ENCODE measurements at regions not wholly inside any gene's neighbourhood (a gene's known extent, or its start where the extent isn't known, plus 50 kb on each side); places are given as distances from the start of the nearest gene placed in this dataset.

GRCh38 chr20:57835074-57835452 is 125.2 kb upstream of the PMEPA1 start:
- H3K27me3 Mint-ChIP-seq (ENCODE audit: insufficient read depth), result peaks cover 2% of the 10 kb centered on the region
- peak overlapping the region; percentile 83 for H3K27ac ChIP-seq (ENCODE audit: low read depth, low read length)
- 96 to 100% methylated on average over 1 of the region's 1 CpG for WGBS, 2 experiments (ENCODE audit: insufficient coverage in 1 of 2, insufficient read length in 1 of 2)
- H3K27me3 ChIP-seq (ENCODE audit: control insufficient read depth, insufficient read depth, low read length, poor library complexity, severe bottlenecking), result peaks cover 7% of the 10 kb centered on the region
- no peaks in the 10 kb centered on the region for H3K36me3 Mint-ChIP-seq (ENCODE audit: low read depth)
- no peaks in the 10 kb centered on the region for H3K9me3 Mint-ChIP-seq
- peaks cover 5% of the 10 kb centered on the region for H3K4me1 Mint-ChIP-seq
- no peaks in the 10 kb centered on the region for H3K9me3 ChIP-seq (ENCODE audit: control insufficient read depth, low read length)
- TF ChIP-seq, protein P1, sequence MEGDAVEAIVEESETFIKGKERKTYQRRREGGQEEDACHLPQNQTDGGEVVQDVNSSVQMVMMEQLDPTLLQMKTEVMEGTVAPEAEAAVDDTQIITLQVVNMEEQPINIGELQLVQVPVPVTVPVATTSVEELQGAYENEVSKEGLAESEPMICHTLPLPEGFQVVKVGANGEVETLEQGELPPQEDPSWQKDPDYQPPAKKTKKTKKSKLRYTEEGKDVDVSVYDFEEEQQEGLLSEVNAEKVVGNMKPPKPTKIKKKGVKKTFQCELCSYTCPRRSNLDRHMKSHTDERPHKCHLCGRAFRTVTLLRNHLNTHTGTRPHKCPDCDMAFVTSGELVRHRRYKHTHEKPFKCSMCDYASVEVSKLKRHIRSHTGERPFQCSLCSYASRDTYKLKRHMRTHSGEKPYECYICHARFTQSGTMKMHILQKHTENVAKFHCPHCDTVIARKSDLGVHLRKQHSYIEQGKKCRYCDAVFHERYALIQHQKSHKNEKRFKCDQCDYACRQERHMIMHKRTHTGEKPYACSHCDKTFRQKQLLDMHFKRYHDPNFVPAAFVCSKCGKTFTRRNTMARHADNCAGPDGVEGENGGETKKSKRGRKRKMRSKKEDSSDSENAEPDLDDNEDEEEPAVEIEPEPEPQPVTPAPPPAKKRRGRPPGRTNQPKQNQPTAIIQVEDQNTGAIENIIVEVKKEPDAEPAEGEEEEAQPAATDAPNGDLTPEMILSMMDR (conservative IDR thresholded peaks at IDR 0.05), result no peak
- H3K4me3 ChIP-seq (ENCODE audit: low read length), result no peak overlapping the region
- no peaks in the 10 kb centered on the region for H3K4me1 ChIP-seq (ENCODE audit: control insufficient read depth, insufficient read depth, low read length)
- no peak overlapping the region for H3K9ac ChIP-seq (ENCODE audit: extremely low read depth, low read length, poor library complexity, severe bottlenecking)
- H3K27ac Mint-ChIP-seq, result no peak overlapping the region
- peak; percentile 36 for DNase-seq
- no peak overlapping the region for H3K4me3 Mint-ChIP-seq
- H3K36me3 ChIP-seq (ENCODE audit: control insufficient read depth, insufficient read depth, low read length), result no peaks in the 10 kb centered on the region

DNA sequence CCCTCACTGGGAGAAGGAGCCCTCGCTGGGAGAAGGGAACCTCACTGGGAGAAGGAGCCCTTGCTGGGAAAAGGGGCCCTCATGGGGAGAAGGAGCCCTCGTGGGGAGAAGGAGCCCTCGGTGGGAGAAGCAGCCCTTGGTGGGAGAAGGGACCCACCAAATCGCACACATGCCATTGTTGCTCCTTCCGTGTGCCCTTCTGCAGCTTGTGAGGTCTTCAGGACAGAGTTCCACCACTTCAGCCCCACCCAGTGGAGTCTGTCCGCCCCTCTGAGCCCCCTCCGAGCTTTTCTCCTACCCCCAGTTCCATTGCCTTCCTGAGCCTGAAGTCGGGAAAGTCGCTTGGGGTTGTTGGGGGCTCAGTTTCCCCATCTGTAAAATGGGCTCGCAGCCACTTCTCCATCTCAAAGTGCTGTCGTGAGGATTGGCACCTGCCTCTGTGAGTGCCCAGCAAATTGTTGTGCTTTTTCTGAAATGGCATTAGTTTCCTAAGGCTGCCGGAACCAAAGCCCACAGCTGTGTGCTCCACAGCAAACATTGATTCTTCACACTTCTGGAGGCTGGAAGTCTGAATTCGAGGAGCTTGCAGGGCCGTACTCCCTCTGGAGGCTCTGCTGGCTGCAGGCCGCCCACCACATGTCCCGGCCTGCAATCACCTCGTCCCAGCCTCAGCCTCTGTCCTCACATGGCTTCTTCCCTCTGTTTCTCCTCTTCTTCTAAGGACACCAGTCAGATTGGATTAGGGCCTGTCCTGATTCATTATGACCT is 124.7 kb upstream of the PMEPA1 start:
- Histone ChIP-seq H3K4me1 (ENCODE audit: control insufficient read depth, insufficient read depth, low read length) (no peaks in the 10 kb centered on the region), H3K9me3 (ENCODE audit: control insufficient read depth, low read length) (no peaks in the 10 kb centered on the region), H3K36me3 (ENCODE audit: control insufficient read depth, insufficient read depth, low read length) (no peaks in the 10 kb centered on the region), H3K27ac (ENCODE audit: low read depth, low read length) (peak overlapping the region; percentile 83), H3K9ac (ENCODE audit: extremely low read depth, low read length, poor library complexity, severe bottlenecking) (no peak overlapping the region), H3K27me3 (ENCODE audit: control insufficient read depth, insufficient read depth, low read length, poor library complexity, severe bottlenecking) (peaks cover 7% of the 10 kb centered on the region), H3K4me3 (ENCODE audit: low read length) (no peak overlapping the region)
- Mint-ChIP-seq H3K27ac (no peak overlapping the region), H3K9me3 (no peaks in the 10 kb centered on the region), H3K27me3 (ENCODE audit: insufficient read depth) (peaks cover 2% of the 10 kb centered on the region), H3K4me3 (no peak overlapping the region), H3K36me3 (ENCODE audit: low read depth) (no peaks in the 10 kb centered on the region), H3K4me1 (peaks cover 5% of the 10 kb centered on the region)
- TF ChIP-seq, protein P1 (conservative IDR thresholded peaks at IDR 0.05), result no peak
- WGBS, 2 experiments (ENCODE audit: insufficient coverage in 1 of 2, insufficient read length in 1 of 2), result 85 to 89% methylated on average over 12 to 17 of the region's 17 CpGs
- DNase-seq, result peak; percentile 36

DNA sequence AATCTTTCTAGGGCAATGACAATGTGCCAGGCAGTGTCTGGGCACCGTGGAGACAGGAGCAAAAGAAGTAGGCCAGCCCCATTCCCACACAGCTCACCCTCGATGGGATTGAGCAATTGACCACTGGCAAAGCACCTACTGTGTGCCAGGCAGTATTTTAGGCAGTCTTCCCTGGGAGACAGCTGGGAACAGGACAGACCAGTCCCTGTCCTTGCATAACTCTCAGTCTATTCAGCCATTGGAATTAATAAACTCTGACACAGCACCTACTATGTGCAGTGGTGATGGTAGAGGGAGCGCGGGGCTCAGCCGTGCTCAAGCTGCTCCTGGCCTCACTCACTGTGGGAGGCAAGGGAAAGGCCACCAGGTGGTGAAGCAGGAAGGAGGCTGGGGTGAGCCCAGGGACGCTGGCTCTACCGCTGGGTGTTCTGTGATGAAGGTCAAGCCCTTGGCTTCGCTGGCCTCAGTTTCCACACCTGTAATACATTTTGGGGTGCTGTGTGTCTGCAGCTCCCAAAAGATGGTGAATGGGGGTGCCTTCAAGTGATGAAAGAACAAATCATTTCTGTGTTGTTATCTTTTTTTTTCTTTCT is 122.3 kb upstream of the PMEPA1 start:
- no peak overlapping the region for H3K27ac Mint-ChIP-seq
- 93 to 100% methylated on average over 4 to 8 of the region's 8 CpGs for WGBS, 2 experiments (ENCODE audit: insufficient coverage in 1 of 2, insufficient read length in 1 of 2)
- peaks cover 5% of the 10 kb centered on the region for H3K4me1 Mint-ChIP-seq
- Histone ChIP-seq H3K27me3 (ENCODE audit: control insufficient read depth, insufficient read depth, low read length, poor library complexity, severe bottlenecking) (peaks cover 7% of the 10 kb centered on the region), H3K4me3 (ENCODE audit: low read length) (no peak overlapping the region), H3K27ac (ENCODE audit: low read depth, low read length) (no peak overlapping the region), H3K9me3 (ENCODE audit: control insufficient read depth, low read length) (no peaks in the 10 kb centered on the region), H3K9ac (ENCODE audit: extremely low read depth, low read length, poor library complexity, severe bottlenecking) (no peak overlapping the region), H3K4me1 (ENCODE audit: control insufficient read depth, insufficient read depth, low read length) (no peaks in the 10 kb centered on the region), H3K36me3 (ENCODE audit: control insufficient read depth, insufficient read depth, low read length) (no peaks in the 10 kb centered on the region)
- peaks cover 2% of the 10 kb centered on the region for H3K27me3 Mint-ChIP-seq (ENCODE audit: insufficient read depth)
- DNase-seq, result no peak
- H3K4me3 Mint-ChIP-seq, result no peak overlapping the region
- TF ChIP-seq, protein P1 (conservative IDR thresholded peaks at IDR 0.05), result no peak
- no peaks in the 10 kb centered on the region for H3K36me3 Mint-ChIP-seq (ENCODE audit: low read depth)
- H3K9me3 Mint-ChIP-seq, result no peaks in the 10 kb centered on the region

All from endodermal cell (in vitro differentiated cells).